Upper lobe of left lung (tissue), 6 donors: ENCODE measurements at regions not wholly inside any gene's neighbourhood (a gene's known extent, or its start where the extent isn't known, plus 50 kb on each side); places are given as distances from the start of the nearest gene placed in this dataset.

Experiments used
- ATAC-seq, 2 donors: fragments of 200-7000 bp; cut with Tn5 transposase; one replicate each; pipeline ENCODE4 v1.9.1; 2022; ENCODE audit warnings: mild to moderate bottlenecking in 2 of 2, moderate library complexity in 2 of 2; ENCODE audit not compliant: low FRiP score in 2 of 2
- DNase-seq, 2 donors: peaks; one replicate each; pipeline ENCODE4 v3.0.0-alpha.2; 2019 to 2020
- H3K27ac ChIP-seq, 4 donors: fragments of 200-600 bp; sonication (generic); one replicate each; pipeline ENCODE4 v1.5.1; 2016 to 2019
- H3K27me3 ChIP-seq, 4 donors: fragments of 200-600 bp; sonication (generic); one replicate each; pipeline ENCODE4 v1.5.1; 2017 to 2019
- H3K36me3 ChIP-seq, 4 donors: fragments of 200-600 bp; sonication (generic); one replicate each; pipeline ENCODE4 v1.5.1; 2016 to 2019
- H3K4me1 ChIP-seq, 4 donors: fragments of 200-600 bp; sonication (generic); one replicate each; pipeline ENCODE4 v1.5.1; 2018 to 2019
- H3K4me3 ChIP-seq, 4 donors: fragments of 200-600 bp; sonication (generic); one replicate each; pipeline ENCODE4 v1.5.1; 2017 to 2019; ENCODE audit warnings: mild to moderate bottlenecking in 2 of 4, moderate library complexity in 1 of 4
- H3K9me3 ChIP-seq, 4 donors: fragments of 200-600 bp; sonication (generic); one replicate each; pipeline ENCODE4 v1.5.1; 2018 to 2019
- CTCF ChIP-seq, 6 experiments: fragments of 450-650 bp in 4 of 6; fragments of 200-600 bp in 2 of 6; sonication (generic) in 2 of 6; IDR thresholded peaks; one replicate each; pipeline ENCODE4 v1.5.1; 2016 to 2019; ENCODE audit warnings: antibody characterized with exemption in 6 of 6
- EP300 ChIP-seq, 4 donors: sonication (generic); formaldehyde crosslinking; IDR thresholded peaks; one replicate each; pipeline ENCODE4 v1.5.1; 2017; ENCODE audit warnings: antibody characterized with exemption in 4 of 4, control low read depth in 2 of 4
- POLR2A ChIP-seq, 4 donors: fragments of 450-650 bp; IDR thresholded peaks; one replicate each; pipeline ENCODE4 v1.5.1; 2016 to 2017; ENCODE audit warnings: antibody characterized with exemption in 4 of 4, mild to moderate bottlenecking in 2 of 4
- POLR2AphosphoS5 ChIP-seq, 2 donors: sonication (generic); formaldehyde crosslinking; IDR thresholded peaks; one replicate each; pipeline ENCODE4 v1.5.1; 2017; ENCODE audit warnings: antibody characterized with exemption in 2 of 2
- WGBS, 2 donors: methylation state at CpG; one replicate each; pipeline ENCODE4 v1.1.5; 2017 to 2018; 5-methylcytosine and 5-hydroxymethylcytosine counted together
- donor health status: DM: no; HTN: no; CAD: no; lungs with moderate emphysema.
- donor health status: DM: no; HTN: yes; CAD: no; lungs with severe emphysema.

- no peak for ATAC-seq
These were observed 79.1 kb downstream of the CTH start for GRCh38 chr1:70490153-70490552.

GRCh38 chr1:70495370-70495769, 84.3 kb downstream of the CTH start:
- 84 to 96% methylated on average over 2 of the region's 2 CpGs for WGBS, 2 donors
- H3K36me3 ChIP-seq = no peaks in the 10 kb centered on the region
- H3K27me3 ChIP-seq = no peaks in the 10 kb centered on the region
- no peak for TF ChIP-seq POLR2A (IDR thresholded peaks at IDR 0.05)
- no peak for TF ChIP-seq EP300 (IDR thresholded peaks at IDR 0.05)
- no peak for TF ChIP-seq CTCF (IDR thresholded peaks at IDR 0.05)
- no peak for TF ChIP-seq POLR2AphosphoS5 (IDR thresholded peaks at IDR 0.05)
- ATAC-seq (no peak), DNase-seq (no peak)
- H3K9me3 ChIP-seq = no peaks in the 10 kb centered on the region
- H3K4me3 ChIP-seq = no peak overlapping the region
- no peaks in the 10 kb centered on the region for H3K4me1 ChIP-seq
- no peak overlapping the region for H3K27ac ChIP-seq

More at GRCh38 chr1:70490153-70490552, 79.1 kb downstream of the CTH start:
- Histone ChIP-seq H3K4me1 (no peaks in the 10 kb centered on the region), H3K27ac (no peak overlapping the region), H3K9me3 (no peaks in the 10 kb centered on the region), H3K36me3 (no peaks in the 10 kb centered on the region), H3K4me3 (no peak overlapping the region), H3K27me3 (no peaks in the 10 kb centered on the region)
- no peak for TF ChIP-seq CTCF (IDR thresholded peaks at IDR 0.05)
- no peak for TF ChIP-seq POLR2AphosphoS5 (IDR thresholded peaks at IDR 0.05)
- WGBS, 2 donors = 85 to 88% methylated on average over 1 of the region's 1 CpG
- DNase-seq = no peak

- no peaks in the 10 kb centered on the region for H3K4me1 ChIP-seq
- H3K36me3 ChIP-seq = no peaks in the 10 kb centered on the region
- no peak overlapping the region for H3K27ac ChIP-seq
- DNase-seq = no peak
- TF ChIP-seq POLR2AphosphoS5 (IDR thresholded peaks at IDR 0.05) (no peak), CTCF (IDR thresholded peaks at IDR 0.05) (no peak), EP300 (IDR thresholded peaks at IDR 0.05) (no peak), POLR2A (IDR thresholded peaks at IDR 0.05) (no peak)
- H3K9me3 ChIP-seq = no peaks in the 10 kb centered on the region
- H3K27me3 ChIP-seq = no peaks in the 10 kb centered on the region
- ATAC-seq = no peak
- H3K4me3 ChIP-seq = no peak overlapping the region
- WGBS, 2 donors = 74 to 84% methylated on average over 2 of the region's 2 CpGs
These were observed 85.1 kb downstream of the CTH start for GRCh38 chr1:70496181-70496580.

GRCh38 chr1:70497152-70497551, 86.1 kb downstream of the CTH start:
- Histone ChIP-seq H3K4me1 (no peaks in the 10 kb centered on the region), H3K27me3 (no peaks in the 10 kb centered on the region), H3K36me3 (no peaks in the 10 kb centered on the region), H3K9me3 (no peaks in the 10 kb centered on the region), H3K27ac (no peak overlapping the region), H3K4me3 (no peak overlapping the region)
- ATAC-seq (no peak), DNase-seq (no peak)
- 78 to 81% methylated on average over 3 of the region's 3 CpGs for WGBS, 2 donors
- no peak for TF ChIP-seq POLR2A (IDR thresholded peaks at IDR 0.05)
- TF ChIP-seq EP300 (IDR thresholded peaks at IDR 0.05) = no peak
- TF ChIP-seq CTCF (IDR thresholded peaks at IDR 0.05) = no peak
- no peak for TF ChIP-seq POLR2AphosphoS5 (IDR thresholded peaks at IDR 0.05)

- DNase-seq (no peak), ATAC-seq (no peak)
- 29 to 33% methylated on average over 2 of the region's 2 CpGs for WGBS, 2 donors
- no peaks in the 10 kb centered on the region for H3K9me3 ChIP-seq
- H3K27me3 ChIP-seq = no peaks in the 10 kb centered on the region
- no peaks in the 10 kb centered on the region for H3K4me1 ChIP-seq
- H3K36me3 ChIP-seq = no peaks in the 10 kb centered on the region
- TF ChIP-seq POLR2A (IDR thresholded peaks at IDR 0.05) (no peak), POLR2AphosphoS5 (IDR thresholded peaks at IDR 0.05) (no peak), CTCF (IDR thresholded peaks at IDR 0.05) (no peak), EP300 (IDR thresholded peaks at IDR 0.05) (no peak)
- H3K4me3 ChIP-seq = no peak overlapping the region
- no peak overlapping the region for H3K27ac ChIP-seq
These were observed 87.6 kb downstream of the CTH start for GRCh38 chr1:70498666-70499065.
